WI38 (cell line): ENCODE measurements at regions not wholly inside any gene's neighbourhood (a gene's known extent, or its start where the extent isn't known, plus 50 kb on each side); places are given as distances from the start of the nearest gene placed in this dataset.
"Not testable (repeated sequence)": the region's sequence is repeated elsewhere in the genome, so short reads cannot be mapped to it uniquely, and the experiment has no call there.

Experiments used
- H3K4me3 ChIP-seq: 2 replicates; pipeline ENCODE4 v1.5.1; 2011; ENCODE audit warnings: low read depth, mild to moderate bottlenecking, control low read depth, low read length
- TF ChIP-seq, protein P1 (sequence below): IDR thresholded peaks from 2 replicates; pipeline ENCODE4 v1.5.1; 2012; ENCODE audit warnings: low read depth, mild to moderate bottlenecking, control low read depth, low read length

DNA sequence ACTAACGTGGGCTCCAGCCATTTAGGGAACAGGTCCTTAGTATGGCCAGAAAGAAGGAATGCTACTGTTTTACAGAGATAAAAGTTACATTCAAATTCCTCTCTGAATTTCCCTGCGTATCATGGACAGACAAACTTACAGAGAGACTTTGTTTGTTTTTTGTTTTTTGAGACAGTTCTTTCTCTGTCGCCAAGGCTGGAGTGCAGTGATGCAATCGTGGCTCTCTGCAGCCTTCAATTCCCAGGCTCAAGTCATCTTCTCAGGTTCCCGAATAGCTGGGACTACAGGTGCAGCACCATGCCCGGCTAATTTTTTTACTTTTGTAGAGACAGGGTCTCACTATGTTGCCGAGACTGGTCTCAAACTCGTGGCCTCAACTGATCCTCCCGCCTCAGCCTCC lies 64.5 kb upstream of the MPP7 start:
- TF ChIP-seq, protein P1, sequence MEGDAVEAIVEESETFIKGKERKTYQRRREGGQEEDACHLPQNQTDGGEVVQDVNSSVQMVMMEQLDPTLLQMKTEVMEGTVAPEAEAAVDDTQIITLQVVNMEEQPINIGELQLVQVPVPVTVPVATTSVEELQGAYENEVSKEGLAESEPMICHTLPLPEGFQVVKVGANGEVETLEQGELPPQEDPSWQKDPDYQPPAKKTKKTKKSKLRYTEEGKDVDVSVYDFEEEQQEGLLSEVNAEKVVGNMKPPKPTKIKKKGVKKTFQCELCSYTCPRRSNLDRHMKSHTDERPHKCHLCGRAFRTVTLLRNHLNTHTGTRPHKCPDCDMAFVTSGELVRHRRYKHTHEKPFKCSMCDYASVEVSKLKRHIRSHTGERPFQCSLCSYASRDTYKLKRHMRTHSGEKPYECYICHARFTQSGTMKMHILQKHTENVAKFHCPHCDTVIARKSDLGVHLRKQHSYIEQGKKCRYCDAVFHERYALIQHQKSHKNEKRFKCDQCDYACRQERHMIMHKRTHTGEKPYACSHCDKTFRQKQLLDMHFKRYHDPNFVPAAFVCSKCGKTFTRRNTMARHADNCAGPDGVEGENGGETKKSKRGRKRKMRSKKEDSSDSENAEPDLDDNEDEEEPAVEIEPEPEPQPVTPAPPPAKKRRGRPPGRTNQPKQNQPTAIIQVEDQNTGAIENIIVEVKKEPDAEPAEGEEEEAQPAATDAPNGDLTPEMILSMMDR = no peak
- H3K4me3 ChIP-seq = no peak overlapping the region

DNA sequence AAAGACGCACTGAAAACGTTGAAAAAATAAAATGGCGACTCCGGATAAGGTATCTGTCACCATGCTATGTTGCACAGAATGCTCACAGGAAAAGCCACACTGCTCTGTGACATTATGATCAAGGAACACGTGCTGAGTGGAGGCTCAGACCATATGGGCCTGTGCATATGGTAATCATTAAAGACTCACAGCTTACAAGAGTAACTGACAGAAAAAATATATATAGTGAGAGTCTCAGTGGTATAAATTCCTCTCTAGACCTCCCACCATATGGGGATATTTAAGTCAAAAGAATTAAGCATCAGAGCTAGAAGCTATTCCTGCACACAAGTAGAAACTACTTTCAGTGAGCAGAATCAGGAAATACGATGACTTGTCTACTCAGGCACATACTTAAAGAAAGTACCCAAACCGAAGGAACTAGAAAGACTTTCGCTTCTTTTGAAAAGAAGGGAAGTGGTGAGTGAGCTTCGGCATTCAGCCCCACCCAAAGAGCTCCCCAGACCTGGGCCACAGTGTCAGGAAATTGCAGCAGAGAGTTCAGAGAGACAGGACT lies 65.1 kb upstream of the MPP7 start:
- H3K4me3 ChIP-seq = no peak overlapping the region

DNA sequence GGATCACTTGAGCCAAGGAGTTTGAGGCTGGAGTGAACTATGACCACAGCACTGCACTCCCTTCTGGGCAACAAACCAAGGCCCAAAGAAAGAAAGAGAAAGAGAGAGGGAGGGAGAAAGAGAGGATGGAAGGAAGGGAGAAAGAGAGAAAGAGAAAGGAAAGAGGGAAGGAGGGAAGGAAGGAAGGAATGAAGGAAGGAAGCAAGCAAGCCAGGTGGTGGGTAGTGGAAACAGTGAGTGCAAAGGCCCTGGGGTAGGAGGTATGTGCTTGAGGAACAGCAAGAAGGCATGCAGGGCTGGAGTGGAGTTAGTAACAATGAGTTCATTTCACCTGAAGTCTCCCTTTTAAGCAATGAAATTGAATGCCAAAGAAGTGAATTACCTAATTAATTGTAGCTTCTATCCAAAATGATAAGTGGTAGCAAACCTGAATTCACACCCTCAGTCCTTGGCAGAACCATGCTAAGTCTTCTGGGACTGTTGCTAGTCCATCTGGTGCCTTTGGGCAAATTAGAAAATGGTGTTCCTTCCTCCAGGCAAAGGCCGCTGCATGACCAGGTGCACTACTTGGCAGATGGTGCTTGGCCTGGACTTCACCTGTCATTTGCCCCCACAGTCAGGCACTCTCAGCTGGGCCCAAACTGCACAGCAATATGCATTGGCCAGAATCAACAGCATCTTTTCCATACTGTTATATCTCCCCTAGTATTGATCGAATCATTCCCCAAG lies 67.4 kb upstream of the MPP7 start:
- TF ChIP-seq, protein P1 = no peak
- no peak overlapping the region for H3K4me3 ChIP-seq

More for the DNA sequence above, 65.1 kb upstream of the MPP7 start:
- TF ChIP-seq, protein P1 = no peak

DNA sequence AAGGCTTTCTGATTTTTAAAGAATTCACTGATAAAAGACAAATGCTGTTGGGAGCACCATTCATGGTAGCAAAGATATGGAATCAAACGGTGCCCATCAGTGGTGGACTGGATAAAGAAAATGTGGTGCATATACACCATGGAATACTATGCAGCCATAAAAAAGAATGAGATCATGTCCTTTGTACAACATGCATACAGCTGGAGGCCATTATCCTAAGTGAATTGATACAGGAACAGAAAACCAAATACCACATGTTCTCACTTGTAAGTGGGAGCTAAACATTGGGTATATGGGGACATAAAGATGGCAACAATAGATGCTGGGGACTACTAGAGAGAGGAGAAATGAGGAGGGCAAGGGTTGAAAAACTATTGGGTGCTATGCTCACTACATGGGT lies 68.8 kb upstream of the MPP7 start:
- H3K4me3 ChIP-seq = not testable (repeated sequence)

DNA sequence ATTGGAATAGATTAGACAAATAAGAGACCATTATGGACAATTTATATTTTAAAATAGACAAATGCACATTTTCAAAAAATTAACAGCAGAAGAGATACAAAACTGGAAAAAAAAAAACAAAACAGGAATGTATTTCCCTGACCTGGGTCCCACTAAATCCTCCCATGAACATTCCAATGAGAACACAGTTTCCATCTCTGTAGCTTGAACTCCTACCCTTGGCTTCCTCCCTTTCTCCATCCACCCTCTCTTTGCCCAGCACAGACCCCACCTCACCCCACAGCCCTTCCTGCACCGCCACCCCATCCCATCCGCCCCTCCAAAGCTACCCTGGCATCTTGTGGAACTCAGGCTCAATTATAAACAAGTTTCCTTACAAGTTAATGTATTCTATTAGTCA lies 71.2 kb upstream of the MPP7 start:
- TF ChIP-seq, protein P1 = no peak
- no peak overlapping the region for H3K4me3 ChIP-seq

DNA sequence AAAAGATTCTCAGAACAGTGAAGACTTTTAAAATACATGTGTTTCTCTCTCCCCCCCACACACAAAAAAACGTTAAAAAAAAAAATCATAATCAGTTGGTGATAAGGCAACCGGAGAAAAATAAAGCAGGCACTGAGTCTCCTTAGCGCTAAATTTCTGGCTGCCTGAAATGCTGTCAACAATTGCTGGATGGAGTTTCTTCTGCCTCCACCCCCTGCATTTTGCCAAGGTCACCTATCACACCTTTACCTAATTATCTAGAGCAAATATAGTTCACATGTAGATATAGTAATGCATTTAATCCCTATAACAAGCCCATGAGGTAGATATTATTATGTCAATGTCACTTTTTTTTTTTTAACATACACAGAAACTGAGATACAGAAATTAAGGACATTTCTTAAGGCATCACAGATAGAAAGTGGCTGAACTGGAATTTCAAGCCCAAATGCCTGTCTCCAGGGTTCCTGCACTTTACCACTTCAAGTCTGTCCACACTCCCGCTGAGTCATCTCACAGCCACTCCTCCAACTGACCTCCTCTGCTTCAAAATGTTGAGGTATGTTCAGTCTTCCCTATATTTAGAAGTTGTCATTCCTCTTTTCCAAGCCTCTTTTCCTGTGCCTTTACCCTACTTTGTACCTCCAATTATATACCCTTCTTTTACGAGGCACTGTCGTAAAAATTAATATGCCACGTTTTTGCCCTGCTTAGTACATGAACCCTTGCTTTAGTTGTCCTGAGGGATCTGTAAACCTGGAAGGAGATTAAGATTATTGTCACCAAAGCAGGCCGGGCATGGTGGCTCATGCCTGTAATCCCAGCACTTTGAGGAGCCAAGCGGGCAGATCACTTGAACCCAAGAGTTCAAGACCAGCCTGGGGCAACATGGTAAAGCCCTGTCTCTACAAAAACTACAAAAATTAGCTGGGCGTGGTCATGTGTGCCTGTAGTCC lies 72.8 kb upstream of the MPP7 start:
- H3K4me3 ChIP-seq = no peak overlapping the region
- TF ChIP-seq, protein P1 = no peak

DNA sequence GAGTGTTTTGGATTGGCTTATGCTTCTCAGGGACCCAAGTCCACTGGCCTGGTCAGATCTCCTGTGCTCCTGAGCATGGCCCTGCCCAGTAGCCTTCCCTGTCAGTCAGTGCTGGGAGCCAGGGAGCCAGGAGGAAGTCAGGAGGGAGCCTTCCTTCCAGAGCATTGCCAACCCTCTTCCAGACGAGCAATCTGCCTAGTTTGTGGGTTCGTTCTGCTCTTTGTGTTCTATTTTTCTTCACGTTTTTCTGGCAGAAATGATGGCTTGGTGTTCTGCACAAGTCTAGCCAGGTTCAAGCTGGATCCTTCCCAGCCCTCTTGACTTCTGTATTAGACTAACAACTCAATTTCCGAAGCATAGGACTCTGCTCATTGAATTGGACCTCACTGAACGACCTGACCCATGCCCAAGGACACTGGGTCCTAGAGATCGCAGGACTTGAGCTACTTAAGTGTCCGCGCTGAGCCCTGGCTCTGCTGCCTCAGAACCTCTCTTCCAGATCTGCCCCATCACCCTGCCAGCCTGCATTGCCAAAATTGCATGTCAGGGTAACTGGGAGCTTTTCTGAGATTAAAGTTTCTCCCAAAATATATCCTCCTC lies 76.2 kb upstream of the MPP7 start:
- H3K4me3 ChIP-seq = no peak overlapping the region
- TF ChIP-seq, protein P1 = no peak
